DND-41 (cell line): ENCODE measurements at regions not wholly inside any gene's neighbourhood (a gene's known extent, or its start where the extent isn't known, plus 50 kb on each side); places are given as distances from the start of the nearest gene placed in this dataset.
A peak's percentile ranks its signal among the peaks of the same experiment; 100 is the strongest.

ENCODE experiments used
- ATAC-seq: fragments of 200-7000 bp; cut with Tn5 transposase; 3 replicates; pipeline ENCODE4 v1.9.1; 2021; ENCODE audit warnings: low read depth; ENCODE audit not compliant: insufficient read depth
- DNase-seq: peaks from one replicate; pipeline ENCODE4 v3.0.0-alpha.2; 2020
- H2AFZ ChIP-seq: 2 replicates; pipeline ENCODE4 v1.6.0; 2012; ENCODE audit warnings: low read depth, low read length
- H3K27ac ChIP-seq: 2 replicates; pipeline ENCODE4 v1.5.1; 2012; ENCODE audit warnings: low read length, inconsistent platforms
- H3K27me3 ChIP-seq: fragments of 200-600 bp; sonication (generic); 2 replicates; pipeline ENCODE4 v1.6.0; 2012; ENCODE audit warnings: low read length, mild to moderate bottlenecking, inconsistent platforms; ENCODE audit not compliant: insufficient read depth, poor library complexity
- H3K36me3 ChIP-seq: 2 replicates; pipeline ENCODE4 v1.5.1; 2012; ENCODE audit warnings: low read length, inconsistent platforms; ENCODE audit not compliant: insufficient read depth
- H3K4me1 ChIP-seq: 2 replicates; pipeline ENCODE4 v1.5.1; 2012; ENCODE audit warnings: mild to moderate bottlenecking, low read length; ENCODE audit not compliant: insufficient read depth
- H3K4me2 ChIP-seq: 2 replicates; pipeline ENCODE4 v1.6.0; 2012; ENCODE audit warnings: mild to moderate bottlenecking, moderate library complexity, low read length, inconsistent platforms; ENCODE audit not compliant: insufficient read depth
- H3K4me3 ChIP-seq, 2 experiments: fragments of 200-600 bp in 1 of 2; shearing (Covaris generic) in 1 of 2; 2 replicates each; pipeline ENCODE4 v1.5.1; 2012 to 2016; ENCODE audit warnings: inconsistent platforms in 2 of 2, low read length in 2 of 2, mild to moderate bottlenecking in 2 of 2, low read depth in 1 of 2, moderate library complexity in 1 of 2
- H3K79me2 ChIP-seq: 2 replicates; pipeline ENCODE4 v1.6.0; 2012; ENCODE audit warnings: low read length, inconsistent platforms; ENCODE audit not compliant: insufficient read depth
- H3K9ac ChIP-seq: 2 replicates; pipeline ENCODE4 v1.6.0; 2012; ENCODE audit warnings: low read depth, mild to moderate bottlenecking, inconsistent platforms, low read length, moderate library complexity
- H3K9me3 ChIP-seq: 2 replicates; pipeline ENCODE4 v1.5.1; 2012; ENCODE audit warnings: low read length, moderate library complexity, mild to moderate bottlenecking, inconsistent platforms; ENCODE audit not compliant: insufficient read depth, severe bottlenecking
- H4K20me1 ChIP-seq: 2 replicates; pipeline ENCODE4 v1.6.0; 2012; ENCODE audit warnings: low read length; ENCODE audit not compliant: insufficient read depth
- EZH2 ChIP-seq: IDR thresholded peaks from 3 replicates; pipeline ENCODE4 v1.6.1; 2012; ENCODE audit warnings: borderline replicate concordance, low read depth, mild to moderate bottlenecking, moderate library complexity, low read length, inconsistent platforms; ENCODE audit not compliant: severe bottlenecking
- TF ChIP-seq, protein P1 (sequence below): IDR thresholded peaks from 2 replicates; pipeline ENCODE4 v1.5.1; 2012; ENCODE audit warnings: borderline replicate concordance, low read length, moderate library complexity, mild to moderate bottlenecking; ENCODE audit not compliant: poor library complexity, severe bottlenecking; ENCODE audit errors: extremely low read depth

DNA sequence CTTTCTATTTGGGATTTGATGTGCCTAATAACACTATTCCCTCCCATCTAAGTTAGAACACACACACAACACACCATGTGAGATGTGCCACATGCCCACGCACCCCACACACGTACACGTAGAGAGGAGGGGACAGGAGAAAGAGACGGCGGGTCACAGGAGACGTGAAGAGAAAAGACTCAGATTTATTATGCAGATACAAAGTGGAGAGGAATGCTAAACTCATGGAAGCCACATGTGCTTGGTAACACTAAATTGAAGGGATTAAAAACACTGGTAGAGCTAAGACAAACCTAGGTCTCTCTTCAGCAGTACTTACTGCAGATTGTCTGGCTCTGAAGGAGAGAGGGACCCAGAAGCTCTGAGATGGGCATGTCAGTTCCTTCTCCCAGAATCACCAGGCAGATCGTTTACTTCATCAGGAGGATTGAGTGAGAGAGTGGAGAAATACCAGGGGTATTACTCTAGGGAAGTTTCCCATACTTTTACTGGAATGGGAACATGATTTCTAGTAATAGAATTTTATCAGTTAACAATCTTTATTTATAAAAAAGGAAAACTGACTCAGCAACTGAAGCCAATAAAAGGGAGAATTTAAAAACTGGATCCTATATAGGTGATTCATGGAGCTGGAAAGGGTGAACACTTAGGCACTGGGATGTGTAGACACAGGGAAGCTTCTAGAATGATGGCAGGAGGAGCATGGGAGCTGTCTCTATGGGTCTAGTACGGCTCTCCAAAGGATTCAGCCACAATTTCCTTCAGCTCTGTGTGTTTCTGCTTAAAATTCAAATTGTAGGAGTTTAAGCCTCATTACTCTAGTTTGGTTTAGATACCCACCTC lies 139.4 kb downstream of the MACIR start:
- Histone ChIP-seq H3K4me3 (no peak overlapping the region), H3K4me1 (peaks cover 21% of the 10 kb centered on the region), H3K27ac (no peak overlapping the region), H3K27me3 (no peaks in the 10 kb centered on the region), H3K36me3 (no peaks in the 10 kb centered on the region), H4K20me1 (no peaks in the 10 kb centered on the region), H3K79me2 (no peaks in the 10 kb centered on the region), H3K9me3 (no peaks in the 10 kb centered on the region), H3K9ac (no peak overlapping the region), H2AFZ (no peak overlapping the region), H3K4me2 (no peak overlapping the region)
- DNase-seq (no peak), ATAC-seq (no peak)
- TF ChIP-seq, protein P1, sequence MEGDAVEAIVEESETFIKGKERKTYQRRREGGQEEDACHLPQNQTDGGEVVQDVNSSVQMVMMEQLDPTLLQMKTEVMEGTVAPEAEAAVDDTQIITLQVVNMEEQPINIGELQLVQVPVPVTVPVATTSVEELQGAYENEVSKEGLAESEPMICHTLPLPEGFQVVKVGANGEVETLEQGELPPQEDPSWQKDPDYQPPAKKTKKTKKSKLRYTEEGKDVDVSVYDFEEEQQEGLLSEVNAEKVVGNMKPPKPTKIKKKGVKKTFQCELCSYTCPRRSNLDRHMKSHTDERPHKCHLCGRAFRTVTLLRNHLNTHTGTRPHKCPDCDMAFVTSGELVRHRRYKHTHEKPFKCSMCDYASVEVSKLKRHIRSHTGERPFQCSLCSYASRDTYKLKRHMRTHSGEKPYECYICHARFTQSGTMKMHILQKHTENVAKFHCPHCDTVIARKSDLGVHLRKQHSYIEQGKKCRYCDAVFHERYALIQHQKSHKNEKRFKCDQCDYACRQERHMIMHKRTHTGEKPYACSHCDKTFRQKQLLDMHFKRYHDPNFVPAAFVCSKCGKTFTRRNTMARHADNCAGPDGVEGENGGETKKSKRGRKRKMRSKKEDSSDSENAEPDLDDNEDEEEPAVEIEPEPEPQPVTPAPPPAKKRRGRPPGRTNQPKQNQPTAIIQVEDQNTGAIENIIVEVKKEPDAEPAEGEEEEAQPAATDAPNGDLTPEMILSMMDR: no peak
- TF ChIP-seq EZH2: no peak

DNA sequence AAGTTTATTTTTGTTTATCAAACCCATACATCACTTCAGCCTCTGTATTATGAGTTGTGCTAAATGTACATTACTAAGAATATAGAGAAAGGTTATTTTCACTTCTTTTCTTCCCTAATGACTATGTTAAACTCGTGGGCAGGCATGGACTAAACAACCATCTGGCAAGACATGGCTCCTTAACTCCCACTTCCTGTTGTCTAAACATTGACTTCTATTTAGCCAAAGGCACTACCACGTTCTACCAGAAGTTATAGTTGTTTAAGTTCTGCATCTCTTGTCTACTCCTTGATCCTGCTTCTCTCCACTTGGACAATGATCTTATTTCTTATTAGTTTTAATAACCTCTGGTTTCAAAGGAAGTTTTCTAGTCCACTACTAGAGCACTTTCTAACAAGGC lies 136.1 kb downstream of the MACIR start:
- Histone ChIP-seq H3K4me3 (no peak overlapping the region), H3K9me3 (no peaks in the 10 kb centered on the region), H2AFZ (peak overlapping the region; percentile 49), H4K20me1 (no peaks in the 10 kb centered on the region), H3K4me1 (peaks cover 28% of the 10 kb centered on the region), H3K79me2 (no peaks in the 10 kb centered on the region), H3K4me2 (no peak overlapping the region), H3K27ac (peak overlapping the region; percentile 68; the same call in 1 of the 2 replicates), H3K36me3 (no peaks in the 10 kb centered on the region), H3K27me3 (no peaks in the 10 kb centered on the region), H3K9ac (no peak overlapping the region)
- ATAC-seq (no peak; the same call in 2 of the 3 replicates), DNase-seq (peak; percentile 5)
- TF ChIP-seq EZH2: no peak
- TF ChIP-seq, protein P1: no peak

- Histone ChIP-seq H4K20me1 (no peaks in the 10 kb centered on the region), H3K4me2 (peak overlapping the region; percentile 6; the same call in 1 of the 2 replicates), H3K9ac (no peak overlapping the region), H3K27me3 (no peaks in the 10 kb centered on the region), H3K79me2 (no peaks in the 10 kb centered on the region), H3K4me3 (no peak overlapping the region), H2AFZ (peak overlapping the region; percentile 56), H3K4me1 (peaks cover 28% of the 10 kb centered on the region), H3K36me3 (no peaks in the 10 kb centered on the region), H3K27ac (peak overlapping the region; percentile 68), H3K9me3 (no peaks in the 10 kb centered on the region)
- TF ChIP-seq EZH2: no peak
- TF ChIP-seq, protein P1: peak; percentile 34
- ATAC-seq (peak; percentile 90), DNase-seq (peak; percentile 69)
Measured at GRCh38 chr5:103393101-103393754, 134.7 kb downstream of the MACIR start.
